GM23338 (cell line): ENCODE measurements at regions not wholly inside any gene's neighbourhood (a gene's known extent, or its start where the extent isn't known, plus 50 kb on each side); places are given as distances from the start of the nearest gene placed in this dataset.
"Not testable (repeated sequence)": the region's sequence is repeated elsewhere in the genome, so short reads cannot be mapped to it uniquely, and the experiment has no call there.

ENCODE experiments used
- ATAC-seq: fragments of 200-7000 bp; cut with Tn5 transposase; 3 replicates; pipeline ENCODE4 v1.9.1; 2020
- DNase-seq: peaks from one replicate; pipeline ENCODE4 v3.0.0-alpha.2; 2015; ENCODE audit warnings: low spot score
- H2AFZ ChIP-seq: fragments of 200-600 bp; sonication (generic); 2 replicates; pipeline ENCODE4 v1.8.0; 2016; ENCODE audit warnings: antibody characterized with exemption, mild to moderate bottlenecking, moderate library complexity
- H3F3A ChIP-seq: fragments of 200-600 bp; sonication (generic); replicated peaks from 2 replicates; pipeline ENCODE4 v1.8.0; 2017; ENCODE audit warnings: antibody characterized with exemption, mixed run types, low read depth
- H3K27ac ChIP-seq: fragments of 200-600 bp; sonication (generic); 2 replicates; pipeline ENCODE4 v1.6.1; 2016; ENCODE audit warnings: low read depth
- H3K27me3 ChIP-seq: fragments of 200-600 bp; sonication (generic); 2 replicates; pipeline ENCODE4 v1.8.0; 2016; ENCODE audit warnings: mild to moderate bottlenecking, mixed run types, moderate library complexity; ENCODE audit not compliant: insufficient read depth
- H3K36me3 ChIP-seq: fragments of 200-600 bp; sonication (generic); 2 replicates; pipeline ENCODE4 v1.8.0; 2016; ENCODE audit warnings: mild to moderate bottlenecking; ENCODE audit not compliant: insufficient read depth
- H3K4me1 ChIP-seq: fragments of 200-600 bp; sonication (generic); 2 replicates; pipeline ENCODE4 v1.8.0; 2016; ENCODE audit warnings: mild to moderate bottlenecking, moderate library complexity; ENCODE audit not compliant: insufficient read depth
- H3K4me2 ChIP-seq: fragments of 200-600 bp; sonication (generic); 2 replicates; pipeline ENCODE4 v1.7.1; 2017; ENCODE audit warnings: mixed run types
- H3K4me3 ChIP-seq: fragments of 200-600 bp; sonication (generic); 2 replicates; pipeline ENCODE4 v1.6.1; 2016; ENCODE audit warnings: mixed run types
- H3K79me2 ChIP-seq: fragments of 200-600 bp; sonication (generic); replicated peaks from 2 replicates; pipeline ENCODE4 v1.8.0; 2017; ENCODE audit warnings: mild to moderate bottlenecking; ENCODE audit not compliant: insufficient read depth
- H3K9me2 ChIP-seq: fragments of 200-600 bp; sonication (generic); 2 replicates; pipeline ENCODE4 v1.8.0; 2017; ENCODE audit not compliant: insufficient read depth
- H4K20me1 ChIP-seq: fragments of 200-600 bp; sonication (generic); replicated peaks from 2 replicates; pipeline ENCODE4 v1.8.0; 2017; ENCODE audit warnings: mild to moderate bottlenecking; ENCODE audit not compliant: insufficient read depth
- H3K27ac Mint-ChIP-seq: 2 replicates; pipeline ENCODE4 v1.8.0; 2020; ENCODE audit warnings: inconsistent platforms, mild to moderate bottlenecking, moderate library complexity, mixed read lengths
- H3K27me3 Mint-ChIP-seq: 3 replicates; pipeline ENCODE4 v1.8.0; 2022; ENCODE audit warnings: low read depth, mild to moderate bottlenecking, moderate library complexity, mixed read lengths, inconsistent platforms; ENCODE audit not compliant: insufficient read depth, poor library complexity
- H3K36me3 Mint-ChIP-seq: 3 replicates; pipeline ENCODE4 v1.8.0; 2021; ENCODE audit warnings: low read depth, mild to moderate bottlenecking, inconsistent platforms, moderate library complexity, mixed read lengths
- H3K4me1 Mint-ChIP-seq: 3 replicates; pipeline ENCODE4 v1.8.0; 2020; ENCODE audit warnings: mild to moderate bottlenecking, inconsistent platforms, mixed read lengths
- H3K4me3 Mint-ChIP-seq: 3 replicates; pipeline ENCODE4 v1.8.0; 2021; ENCODE audit warnings: moderate library complexity, mild to moderate bottlenecking, inconsistent platforms, mixed read lengths
- H3K9me3 Mint-ChIP-seq: 3 replicates; pipeline ENCODE4 v1.8.0; 2020; ENCODE audit warnings: moderate library complexity, mild to moderate bottlenecking, inconsistent platforms, mixed read lengths
- CREB1 ChIP-seq: fragments of 250-450 bp; sonication (Bioruptor Pico); IDR thresholded peaks from 2 replicates; pipeline ENCODE4 v1.5.0; 2020; ENCODE audit warnings: low read depth, mild to moderate bottlenecking, moderate library complexity
- JUNB ChIP-seq: IDR thresholded peaks from one replicate; pipeline ENCODE4 v1.6.1; 2016; ENCODE audit warnings: antibody characterized with exemption; ENCODE audit not compliant: unreplicated experiment
- ZNF114 ChIP-seq: fragments of 250-450 bp; sonication (Bioruptor Pico); IDR thresholded peaks from 2 replicates; pipeline ENCODE4 v1.5.0; 2020; ENCODE audit warnings: mild to moderate bottlenecking, moderate library complexity
- ZNF331 ChIP-seq: fragments of 250-450 bp; sonication (Bioruptor Pico); IDR thresholded peaks from 2 replicates; pipeline ENCODE4 v1.5.0; 2020; ENCODE audit warnings: low read depth, mild to moderate bottlenecking, moderate library complexity
- TF ChIP-seq, protein P1 (sequence below): IDR thresholded peaks from 2 replicates; pipeline ENCODE4 v1.6.1; 2016; ENCODE audit warnings: antibody characterized with exemption
- TF ChIP-seq, protein P2 (sequence below): IDR thresholded peaks from one replicate; pipeline ENCODE4 v1.6.1; 2018; ENCODE audit warnings: antibody characterized with exemption; ENCODE audit not compliant: unreplicated experiment
- TF ChIP-seq, protein P3 (sequence below): fragments of 250-450 bp; sonication (Bioruptor Pico); IDR thresholded peaks from 2 replicates; pipeline ENCODE4 v1.5.0; 2020; ENCODE audit warnings: mild to moderate bottlenecking, moderate library complexity

DNA sequence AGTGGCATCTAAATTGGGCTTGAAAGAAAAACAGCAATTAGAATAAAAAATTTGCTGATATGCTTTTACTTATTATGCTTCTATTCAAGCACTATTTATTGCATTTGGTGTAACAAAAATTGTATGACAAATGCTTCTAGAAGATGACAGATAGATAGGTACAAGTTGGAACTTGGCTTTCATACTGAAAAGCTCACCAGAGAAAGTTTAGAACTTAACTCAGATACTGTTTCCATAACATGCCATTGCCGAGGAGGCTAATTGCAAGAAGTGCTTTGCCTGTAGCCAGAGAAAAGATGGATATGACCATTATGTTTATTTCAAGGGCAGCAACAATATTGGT is 123.8 kb downstream of the NFKBIZ start:
- no peak for DNase-seq
- Histone ChIP-seq H3K27ac (no peak overlapping the region), H3K27me3 (no peaks in the 10 kb centered on the region), H3F3A (no peaks in the 10 kb centered on the region), H3K4me2 (no peak overlapping the region), H2AFZ (no peak overlapping the region), H3K4me3 (no peak overlapping the region), H4K20me1 (no peaks in the 10 kb centered on the region), H3K4me1 (no peaks in the 10 kb centered on the region), H3K36me3 (no peaks in the 10 kb centered on the region), H3K9me2 (no peaks in the 10 kb centered on the region), H3K79me2 (no peaks in the 10 kb centered on the region)
- TF ChIP-seq, protein P1, sequence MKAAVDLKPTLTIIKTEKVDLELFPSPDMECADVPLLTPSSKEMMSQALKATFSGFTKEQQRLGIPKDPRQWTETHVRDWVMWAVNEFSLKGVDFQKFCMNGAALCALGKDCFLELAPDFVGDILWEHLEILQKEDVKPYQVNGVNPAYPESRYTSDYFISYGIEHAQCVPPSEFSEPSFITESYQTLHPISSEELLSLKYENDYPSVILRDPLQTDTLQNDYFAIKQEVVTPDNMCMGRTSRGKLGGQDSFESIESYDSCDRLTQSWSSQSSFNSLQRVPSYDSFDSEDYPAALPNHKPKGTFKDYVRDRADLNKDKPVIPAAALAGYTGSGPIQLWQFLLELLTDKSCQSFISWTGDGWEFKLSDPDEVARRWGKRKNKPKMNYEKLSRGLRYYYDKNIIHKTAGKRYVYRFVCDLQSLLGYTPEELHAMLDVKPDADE, result no peak
- TF ChIP-seq ZNF331 (no peak), ZNF114 (CRISPR knock-in tag) (no peak), JUNB (no peak), CREB1 (CRISPR knock-in tag) (no peak)
- TF ChIP-seq, protein P2, sequence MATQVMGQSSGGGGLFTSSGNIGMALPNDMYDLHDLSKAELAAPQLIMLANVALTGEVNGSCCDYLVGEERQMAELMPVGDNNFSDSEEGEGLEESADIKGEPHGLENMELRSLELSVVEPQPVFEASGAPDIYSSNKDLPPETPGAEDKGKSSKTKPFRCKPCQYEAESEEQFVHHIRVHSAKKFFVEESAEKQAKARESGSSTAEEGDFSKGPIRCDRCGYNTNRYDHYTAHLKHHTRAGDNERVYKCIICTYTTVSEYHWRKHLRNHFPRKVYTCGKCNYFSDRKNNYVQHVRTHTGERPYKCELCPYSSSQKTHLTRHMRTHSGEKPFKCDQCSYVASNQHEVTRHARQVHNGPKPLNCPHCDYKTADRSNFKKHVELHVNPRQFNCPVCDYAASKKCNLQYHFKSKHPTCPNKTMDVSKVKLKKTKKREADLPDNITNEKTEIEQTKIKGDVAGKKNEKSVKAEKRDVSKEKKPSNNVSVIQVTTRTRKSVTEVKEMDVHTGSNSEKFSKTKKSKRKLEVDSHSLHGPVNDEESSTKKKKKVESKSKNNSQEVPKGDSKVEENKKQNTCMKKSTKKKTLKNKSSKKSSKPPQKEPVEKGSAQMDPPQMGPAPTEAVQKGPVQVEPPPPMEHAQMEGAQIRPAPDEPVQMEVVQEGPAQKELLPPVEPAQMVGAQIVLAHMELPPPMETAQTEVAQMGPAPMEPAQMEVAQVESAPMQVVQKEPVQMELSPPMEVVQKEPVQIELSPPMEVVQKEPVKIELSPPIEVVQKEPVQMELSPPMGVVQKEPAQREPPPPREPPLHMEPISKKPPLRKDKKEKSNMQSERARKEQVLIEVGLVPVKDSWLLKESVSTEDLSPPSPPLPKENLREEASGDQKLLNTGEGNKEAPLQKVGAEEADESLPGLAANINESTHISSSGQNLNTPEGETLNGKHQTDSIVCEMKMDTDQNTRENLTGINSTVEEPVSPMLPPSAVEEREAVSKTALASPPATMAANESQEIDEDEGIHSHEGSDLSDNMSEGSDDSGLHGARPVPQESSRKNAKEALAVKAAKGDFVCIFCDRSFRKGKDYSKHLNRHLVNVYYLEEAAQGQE, result no peak
- TF ChIP-seq, protein P3, sequence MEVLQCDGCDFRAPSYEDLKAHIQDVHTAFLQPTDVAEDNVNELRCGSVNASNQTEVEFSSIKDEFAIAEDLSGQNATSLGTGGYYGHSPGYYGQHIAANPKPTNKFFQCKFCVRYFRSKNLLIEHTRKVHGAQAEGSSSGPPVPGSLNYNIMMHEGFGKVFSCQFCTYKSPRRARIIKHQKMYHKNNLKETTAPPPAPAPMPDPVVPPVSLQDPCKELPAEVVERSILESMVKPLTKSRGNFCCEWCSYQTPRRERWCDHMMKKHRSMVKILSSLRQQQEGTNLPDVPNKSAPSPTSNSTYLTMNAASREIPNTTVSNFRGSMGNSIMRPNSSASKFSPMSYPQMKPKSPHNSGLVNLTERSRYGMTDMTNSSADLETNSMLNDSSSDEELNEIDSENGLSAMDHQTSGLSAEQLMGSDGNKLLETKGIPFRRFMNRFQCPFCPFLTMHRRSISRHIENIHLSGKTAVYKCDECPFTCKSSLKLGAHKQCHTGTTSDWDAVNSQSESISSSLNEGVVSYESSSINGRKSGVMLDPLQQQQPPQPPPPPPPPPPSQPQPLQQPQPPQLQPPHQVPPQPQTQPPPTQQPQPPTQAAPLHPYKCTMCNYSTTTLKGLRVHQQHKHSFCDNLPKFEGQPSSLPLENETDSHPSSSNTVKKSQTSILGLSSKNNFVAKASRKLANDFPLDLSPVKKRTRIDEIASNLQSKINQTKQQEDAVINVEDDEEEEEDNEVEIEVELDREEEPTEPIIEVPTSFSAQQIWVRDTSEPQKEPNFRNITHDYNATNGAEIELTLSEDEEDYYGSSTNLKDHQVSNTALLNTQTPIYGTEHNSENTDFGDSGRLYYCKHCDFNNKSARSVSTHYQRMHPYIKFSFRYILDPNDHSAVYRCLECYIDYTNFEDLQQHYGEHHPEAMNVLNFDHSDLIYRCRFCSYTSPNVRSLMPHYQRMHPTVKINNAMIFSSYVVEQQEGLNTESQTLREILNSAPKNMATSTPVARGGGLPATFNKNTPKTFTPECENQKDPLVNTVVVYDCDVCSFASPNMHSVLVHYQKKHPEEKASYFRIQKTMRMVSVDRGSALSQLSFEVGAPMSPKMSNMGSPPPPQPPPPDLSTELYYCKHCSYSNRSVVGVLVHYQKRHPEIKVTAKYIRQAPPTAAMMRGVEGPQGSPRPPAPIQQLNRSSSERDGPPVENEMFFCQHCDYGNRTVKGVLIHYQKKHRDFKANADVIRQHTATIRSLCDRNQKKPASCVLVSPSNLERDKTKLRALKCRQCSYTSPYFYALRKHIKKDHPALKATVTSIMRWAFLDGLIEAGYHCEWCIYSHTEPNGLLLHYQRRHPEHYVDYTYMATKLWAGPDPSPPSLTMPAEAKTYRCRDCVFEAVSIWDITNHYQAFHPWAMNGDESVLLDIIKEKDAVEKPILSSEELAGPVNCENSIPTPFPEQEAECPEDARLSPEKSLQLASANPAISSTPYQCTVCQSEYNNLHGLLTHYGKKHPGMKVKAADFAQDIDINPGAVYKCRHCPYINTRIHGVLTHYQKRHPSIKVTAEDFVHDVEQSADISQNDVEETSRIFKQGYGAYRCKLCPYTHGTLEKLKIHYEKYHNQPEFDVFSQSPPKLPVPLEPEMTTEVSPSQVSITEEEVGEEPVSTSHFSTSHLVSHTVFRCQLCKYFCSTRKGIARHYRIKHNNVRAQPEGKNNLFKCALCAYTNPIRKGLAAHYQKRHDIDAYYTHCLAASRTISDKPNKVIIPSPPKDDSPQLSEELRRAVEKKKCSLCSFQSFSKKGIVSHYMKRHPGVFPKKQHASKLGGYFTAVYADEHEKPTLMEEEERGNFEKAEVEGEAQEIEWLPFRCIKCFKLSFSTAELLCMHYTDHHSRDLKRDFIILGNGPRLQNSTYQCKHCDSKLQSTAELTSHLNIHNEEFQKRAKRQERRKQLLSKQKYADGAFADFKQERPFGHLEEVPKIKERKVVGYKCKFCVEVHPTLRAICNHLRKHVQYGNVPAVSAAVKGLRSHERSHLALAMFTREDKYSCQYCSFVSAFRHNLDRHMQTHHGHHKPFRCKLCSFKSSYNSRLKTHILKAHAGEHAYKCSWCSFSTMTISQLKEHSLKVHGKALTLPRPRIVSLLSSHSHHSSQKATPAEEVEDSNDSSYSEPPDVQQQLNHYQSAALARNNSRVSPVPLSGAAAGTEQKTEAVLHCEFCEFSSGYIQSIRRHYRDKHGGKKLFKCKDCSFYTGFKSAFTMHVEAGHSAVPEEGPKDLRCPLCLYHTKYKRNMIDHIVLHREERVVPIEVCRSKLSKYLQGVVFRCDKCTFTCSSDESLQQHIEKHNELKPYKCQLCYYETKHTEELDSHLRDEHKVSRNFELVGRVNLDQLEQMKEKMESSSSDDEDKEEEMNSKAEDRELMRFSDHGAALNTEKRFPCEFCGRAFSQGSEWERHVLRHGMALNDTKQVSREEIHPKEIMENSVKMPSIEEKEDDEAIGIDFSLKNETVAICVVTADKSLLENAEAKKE (CRISPR knock-in tag), result no peak
- Mint-ChIP-seq H3K36me3 (no peaks in the 10 kb centered on the region), H3K4me1 (peaks cover 4% of the 10 kb centered on the region; the same call in 2 of the 3 replicates), H3K27me3 (no peaks in the 10 kb centered on the region), H3K4me3 (no peak overlapping the region), H3K9me3 (no peaks in the 10 kb centered on the region; the same call in 2 of the 3 replicates), H3K27ac (no peak overlapping the region)
- ATAC-seq, result no peak

DNA sequence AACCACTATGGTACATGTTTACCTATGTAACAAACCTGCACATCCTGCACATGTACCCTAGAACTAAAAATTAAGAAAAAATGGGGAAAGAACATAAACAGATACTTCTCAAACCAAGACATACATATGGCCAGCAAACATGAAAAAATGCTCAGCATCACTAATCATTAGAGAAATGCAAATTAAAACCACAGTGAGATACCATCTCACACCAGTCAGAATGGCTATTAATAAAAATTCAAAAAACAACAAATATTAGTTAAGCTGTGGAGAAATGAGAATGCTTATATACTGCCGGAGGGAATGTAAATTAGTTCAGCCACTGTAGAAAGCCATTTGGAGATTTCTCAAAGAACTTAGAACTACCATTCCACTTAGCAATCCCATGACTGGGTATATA is 126.1 kb downstream of the NFKBIZ start:
- not testable (repeated sequence) for H2AFZ ChIP-seq, ATAC-seq, H3K4me3 Mint-ChIP-seq, H3K27ac Mint-ChIP-seq, H3K79me2 ChIP-seq, H3K9me3 Mint-ChIP-seq, DNase-seq, H3K27me3 Mint-ChIP-seq, H3K4me1 Mint-ChIP-seq, H3K4me1 ChIP-seq, H3K9me2 ChIP-seq, H3F3A ChIP-seq, H3K27me3 ChIP-seq, H4K20me1 ChIP-seq, H3K36me3 ChIP-seq, H3K27ac ChIP-seq, H3K4me3 ChIP-seq, H3K4me2 ChIP-seq, H3K36me3 Mint-ChIP-seq
